ENCODE measurements at regions not wholly inside any gene's neighbourhood (a gene's known extent, or its start where the extent isn't known, plus 50 kb on each side); places are given as distances from the start of the nearest gene placed in this dataset.

DNA sequence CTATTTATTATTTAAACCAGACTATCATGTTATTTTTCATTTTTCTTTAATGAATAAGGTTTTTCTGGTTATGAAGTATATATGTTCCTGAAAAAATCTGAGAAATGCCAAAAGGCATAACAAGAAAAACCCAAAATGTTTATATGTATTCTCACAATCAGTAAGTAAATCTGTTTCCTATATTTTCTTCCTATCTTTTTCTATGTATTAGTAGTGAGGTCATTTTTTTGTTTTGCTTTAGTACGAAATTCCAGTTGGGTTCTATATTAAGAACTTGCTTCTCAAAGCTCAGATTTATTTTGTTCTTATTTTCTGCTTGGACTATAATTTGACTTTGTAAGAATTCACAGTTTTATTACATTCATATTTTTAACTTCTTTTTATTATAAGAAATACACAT lies 287.5 kb upstream of the NFE2L3 start:
- no peaks in the 10 kb centered on the region for H3K36me3 Mint-ChIP-seq (ENCODE audit: low read depth)
- ATAC-seq (ENCODE audit: low read depth) (no peak), DNase-seq (no peak)
- TF ChIP-seq, protein P1, sequence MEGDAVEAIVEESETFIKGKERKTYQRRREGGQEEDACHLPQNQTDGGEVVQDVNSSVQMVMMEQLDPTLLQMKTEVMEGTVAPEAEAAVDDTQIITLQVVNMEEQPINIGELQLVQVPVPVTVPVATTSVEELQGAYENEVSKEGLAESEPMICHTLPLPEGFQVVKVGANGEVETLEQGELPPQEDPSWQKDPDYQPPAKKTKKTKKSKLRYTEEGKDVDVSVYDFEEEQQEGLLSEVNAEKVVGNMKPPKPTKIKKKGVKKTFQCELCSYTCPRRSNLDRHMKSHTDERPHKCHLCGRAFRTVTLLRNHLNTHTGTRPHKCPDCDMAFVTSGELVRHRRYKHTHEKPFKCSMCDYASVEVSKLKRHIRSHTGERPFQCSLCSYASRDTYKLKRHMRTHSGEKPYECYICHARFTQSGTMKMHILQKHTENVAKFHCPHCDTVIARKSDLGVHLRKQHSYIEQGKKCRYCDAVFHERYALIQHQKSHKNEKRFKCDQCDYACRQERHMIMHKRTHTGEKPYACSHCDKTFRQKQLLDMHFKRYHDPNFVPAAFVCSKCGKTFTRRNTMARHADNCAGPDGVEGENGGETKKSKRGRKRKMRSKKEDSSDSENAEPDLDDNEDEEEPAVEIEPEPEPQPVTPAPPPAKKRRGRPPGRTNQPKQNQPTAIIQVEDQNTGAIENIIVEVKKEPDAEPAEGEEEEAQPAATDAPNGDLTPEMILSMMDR (IDR thresholded peaks at IDR 0.05), result no peak
- peaks cover 72% of the 10 kb centered on the region for H3K27me3 Mint-ChIP-seq
- ChIA-PET POLR2A (no interaction called here), CTCF (interaction anchor here (1.3 kb wide), 1 partner anchor 1297 kb away, joined by 4 read pairs; no protein-coding TSS in a partner anchor)
- no peak overlapping the region for H3K4me3 Mint-ChIP-seq
- H3K9me3 Mint-ChIP-seq, result peaks cover 7% of the 10 kb centered on the region
- H3K4me1 Mint-ChIP-seq, result peaks cover 14% of the 10 kb centered on the region
- intact Hi-C loops (cut with micrococcal nuclease), result loop anchor here (5.0 to 10.0 kb wide), 2 partner anchors 990 to 1323 kb away; partner anchors contain the start of gene HOXA11
- H3K27ac Mint-ChIP-seq, result no peak overlapping the region

DNA sequence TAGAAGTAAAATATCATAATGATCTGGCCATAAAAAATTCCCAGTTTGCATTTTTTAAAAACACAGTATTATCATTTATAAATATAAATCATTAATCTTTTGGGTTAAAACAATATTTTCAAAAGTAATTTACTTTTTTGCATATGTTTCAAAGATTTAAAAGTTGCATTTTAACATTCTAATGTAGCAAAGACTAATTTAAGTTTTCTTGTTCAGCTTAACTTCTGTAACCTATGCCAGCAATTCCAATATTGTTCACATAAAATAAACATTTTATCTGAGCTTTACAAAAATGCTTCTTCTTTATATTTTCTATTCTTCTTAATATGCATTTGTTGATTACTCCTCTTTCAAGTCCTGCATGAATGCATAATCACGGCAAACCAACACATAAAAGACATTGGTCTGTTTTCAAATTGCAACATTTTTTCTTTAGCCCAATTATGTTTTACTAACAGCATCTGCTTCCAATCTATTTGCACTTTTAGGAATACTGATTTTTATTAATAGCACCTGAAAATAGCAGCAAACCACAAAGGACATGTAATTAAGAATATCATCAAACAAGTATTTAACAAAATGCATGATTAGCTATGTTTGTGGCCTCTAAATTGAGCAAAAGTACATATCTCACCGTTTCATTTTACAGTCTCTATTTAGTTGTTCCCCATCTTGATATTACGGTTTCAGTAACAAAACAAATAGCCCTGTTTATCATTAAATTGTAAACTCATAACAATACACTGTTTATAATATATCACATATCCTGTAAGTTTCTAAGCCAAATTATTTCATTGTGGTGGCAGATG lies 286.9 kb upstream of the NFE2L3 start:
- TF ChIP-seq, protein P1 (IDR thresholded peaks at IDR 0.05), result no peak
- intact Hi-C loops (cut with micrococcal nuclease), result loop anchor here (5.0 to 10.0 kb wide), 2 partner anchors 990 to 1322 kb away; partner anchors contain the start of gene HOXA11
- Mint-ChIP-seq H3K4me1 (peaks cover 14% of the 10 kb centered on the region), H3K27ac (no peak overlapping the region), H3K9me3 (peaks cover 2% of the 10 kb centered on the region), H3K36me3 (ENCODE audit: low read depth) (no peaks in the 10 kb centered on the region), H3K27me3 (peaks cover 72% of the 10 kb centered on the region), H3K4me3 (no peak overlapping the region)
- ATAC-seq (ENCODE audit: low read depth), result no peak
- CTCF ChIA-PET, result interaction anchor here (1.2 to 1.3 kb wide), 2 partner anchors 505 to 1296 kb away, joined by 3 to 4 read pairs; no protein-coding TSS in a partner anchor
- POLR2A ChIA-PET, result no interaction called here
- no peak for DNase-seq

DNA sequence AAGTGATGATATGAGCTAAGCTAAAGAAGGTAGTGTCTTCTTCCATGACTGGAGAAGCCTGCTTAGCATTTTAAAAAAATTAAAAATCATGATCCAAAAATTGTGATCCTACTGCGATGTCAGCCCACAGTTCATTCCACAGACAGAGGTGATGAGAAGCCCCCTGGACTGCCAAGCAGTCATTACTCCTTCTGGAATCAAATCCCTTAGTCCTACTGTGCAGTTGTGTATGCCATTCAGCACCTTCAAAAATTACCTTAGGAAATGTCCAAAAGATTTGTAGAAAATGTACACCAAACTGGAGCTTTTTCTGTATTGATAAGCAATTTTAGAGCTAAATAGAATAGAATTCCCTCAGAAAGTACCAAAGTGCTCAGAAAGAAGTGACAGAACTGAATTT lies 283.5 kb upstream of the NFE2L3 start:
- ChIA-PET CTCF (interaction anchor here (0.7 kb wide), 1 partner anchor 1293 kb away, joined by 3 read pairs; no protein-coding TSS in a partner anchor), POLR2A (no interaction called here)
- Mint-ChIP-seq H3K4me3 (no peak overlapping the region), H3K9me3 (no peaks in the 10 kb centered on the region), H3K27ac (no peak overlapping the region), H3K4me1 (no peaks in the 10 kb centered on the region), H3K27me3 (peaks cover 60% of the 10 kb centered on the region), H3K36me3 (ENCODE audit: low read depth) (no peaks in the 10 kb centered on the region)
- ATAC-seq (ENCODE audit: low read depth) (no peak), DNase-seq (no peak)
- intact Hi-C loops (cut with micrococcal nuclease), result loop anchor here (10.0 kb wide), 1 partner anchor 986 kb away; no protein-coding TSS in a partner anchor
- TF ChIP-seq, protein P1 (IDR thresholded peaks at IDR 0.05), result no peak

DNA sequence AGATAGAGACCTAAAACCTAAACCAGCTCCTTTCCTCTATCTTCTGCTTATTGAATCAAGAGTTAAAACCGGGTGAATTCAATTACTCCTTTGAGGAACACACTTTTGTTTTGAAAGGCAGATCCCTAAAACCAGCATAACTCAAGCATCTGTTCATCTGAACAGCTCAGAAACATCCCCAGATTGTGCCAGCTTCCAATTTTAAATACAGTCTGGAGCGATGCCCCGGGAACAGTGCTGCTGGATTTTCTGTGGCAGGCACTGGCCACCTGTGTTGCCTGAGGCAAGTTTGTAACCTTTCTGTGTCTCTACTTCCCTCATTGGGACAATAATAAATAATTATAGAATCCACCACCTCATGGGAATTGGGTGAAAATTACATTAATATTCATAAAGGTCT lies 281.4 kb upstream of the NFE2L3 start:
- no peak for ATAC-seq (ENCODE audit: low read depth)
- no peaks in the 10 kb centered on the region for H3K36me3 Mint-ChIP-seq (ENCODE audit: low read depth)
- no peak overlapping the region for H3K4me3 Mint-ChIP-seq
- no peak for DNase-seq
- intact Hi-C loops (cut with micrococcal nuclease), result loop anchor here (5.0 kb wide), 1 partner anchor 812 kb away; no protein-coding TSS in a partner anchor
- no peaks in the 10 kb centered on the region for H3K4me1 Mint-ChIP-seq
- TF ChIP-seq, protein P1 (IDR thresholded peaks at IDR 0.05), result no peak
- no peak overlapping the region for H3K27ac Mint-ChIP-seq
- H3K9me3 Mint-ChIP-seq, result no peaks in the 10 kb centered on the region
- ChIA-PET CTCF (interaction anchor here (1.0 kb wide), 1 partner anchor 1291 kb away, joined by 3 read pairs; no protein-coding TSS in a partner anchor), POLR2A (no interaction called here)
- H3K27me3 Mint-ChIP-seq, result peaks cover 59% of the 10 kb centered on the region

DNA sequence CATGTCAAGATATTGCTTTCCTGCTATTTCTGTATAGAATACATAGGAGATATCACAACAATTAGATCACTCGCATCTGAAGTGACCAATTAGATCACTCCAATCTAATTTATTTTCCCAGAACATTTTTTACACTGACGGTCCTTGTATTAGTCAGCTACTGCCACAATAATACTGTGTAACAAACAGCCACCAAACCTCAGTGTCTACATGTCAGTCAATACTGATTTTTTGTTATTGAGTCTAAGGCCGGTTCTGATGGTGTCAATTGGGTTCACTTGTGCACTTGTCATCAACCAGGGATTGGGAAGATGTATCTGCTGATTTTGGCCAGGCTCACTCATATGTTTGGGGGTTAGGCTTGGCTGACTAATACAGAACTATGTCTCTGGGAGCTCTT lies 275.9 kb upstream of the NFE2L3 start:
- intact Hi-C loops (cut with micrococcal nuclease), result no loop called here
- ChIA-PET POLR2A (no interaction called here), CTCF (no interaction called here)
- Mint-ChIP-seq H3K36me3 (ENCODE audit: low read depth) (no peaks in the 10 kb centered on the region), H3K27ac (no peak overlapping the region), H3K4me3 (no peak overlapping the region), H3K9me3 (no peaks in the 10 kb centered on the region), H3K27me3 (peaks cover 27% of the 10 kb centered on the region), H3K4me1 (peaks cover 4% of the 10 kb centered on the region)
- TF ChIP-seq, protein P1 (IDR thresholded peaks at IDR 0.05), result no peak
- DNase-seq (no peak), ATAC-seq (ENCODE audit: low read depth) (no peak)
